GM12878 (cell line): ENCODE measurements at regions not wholly inside any gene's neighbourhood (a gene's known extent, or its start where the extent isn't known, plus 50 kb on each side); places are given as distances from the start of the nearest gene placed in this dataset.

Source experiments
- ATAC-seq: fragments of 200-7000 bp; cut with Tn5 transposase; 3 replicates; pipeline ENCODE4 v1.9.1; 2020; ENCODE audit warnings: mild to moderate bottlenecking, moderate library complexity
- BruUV-seq: library from RNA; stranded (reverse); fragments of 400-500 nt; replicated peaks from 2 replicates; lab custom pipeline; 2021; lab: Mats Ljungman, UMichigan
- CTCF ChIA-PET: fragments of 300-600 bp; sonication (Branson Sonifier 250); formaldehyde crosslinking; extraction: SDS; loops from one replicate; lab custom pipeline; 2021; ENCODE audit warnings: inconsistent platforms; lab: Yijun Ruan, JAX
- POLR2A ChIA-PET: fragments of 350-600 bp; formaldehyde crosslinking; extraction: SDS; loops from one replicate; lab custom pipeline; 2021; ENCODE audit warnings: inconsistent platforms; lab: Charles Lee
- RAD21 ChIA-PET: fragments of 300-600 bp; sonication (Branson Sonifier 250); formaldehyde crosslinking; loops from one replicate; lab custom pipeline; 2023; ENCODE audit warnings: antibody characterized with exemption; ENCODE audit not compliant: unreplicated experiment; lab: Charles Lee
- SMC1A ChIA-PET: fragments of 300-600 bp; sonication (Branson Sonifier 250); formaldehyde crosslinking; loops from one replicate; lab custom pipeline; 2023; ENCODE audit not compliant: unreplicated experiment, uncharacterized antibody; lab: Charles Lee
- DNase-seq: peaks from one replicate; pipeline ENCODE4 v3.0.0-alpha.2; 2011; ENCODE audit warnings: low read depth, low spot score
- FAIRE-seq: peaks from 3 replicates; lab custom pipeline; 2011; peaks lifted over from hg19 to GRCh38; lab: Jason Lieb, UNC
- H2AFZ ChIP-seq: 2 replicates; pipeline ENCODE4 v1.6.0; 2011; ENCODE audit warnings: low read depth, low read length, control low read depth; ENCODE audit not compliant: control insufficient read depth
- H3K27ac ChIP-seq: 2 replicates; pipeline ENCODE4 v1.5.1; 2011; ENCODE audit warnings: control low read depth; ENCODE audit not compliant: control insufficient read depth, insufficient read depth
- H3K27me3 ChIP-seq, 2 experiments: replicated peaks in 1 of 2; 2 replicates each; pipeline versions ENCODE4 v1.6.0 to v1.6.1; 2011; ENCODE audit warnings: low read length in 1 of 2; ENCODE audit not compliant: control insufficient read depth in 2 of 2, insufficient read depth in 2 of 2
- H3K36me3 ChIP-seq, 2 experiments: 2 replicates each; pipeline ENCODE4 v1.5.1; 2011; ENCODE audit warnings: low read length in 1 of 2; ENCODE audit not compliant: control insufficient read depth in 2 of 2, insufficient read depth in 2 of 2
- H3K4me1 ChIP-seq: 2 replicates; pipeline ENCODE4 v1.6.1; 2011; ENCODE audit warnings: mild to moderate bottlenecking, low read length, moderate library complexity, mixed read lengths; ENCODE audit not compliant: control insufficient read depth, insufficient read depth
- H3K4me2 ChIP-seq: 2 replicates; pipeline ENCODE4 v1.6.0; 2011; ENCODE audit warnings: control low read depth; ENCODE audit not compliant: control insufficient read depth, insufficient read depth
- H3K4me3 ChIP-seq: fragments of 200-600 bp; sonication (generic); 2 replicates; pipeline ENCODE4 v1.5.1; 2016
- H3K79me2 ChIP-seq: 2 replicates; pipeline ENCODE4 v1.6.0; 2011; ENCODE audit warnings: low read length; ENCODE audit not compliant: control insufficient read depth, insufficient read depth
- H3K9ac ChIP-seq: 2 replicates; pipeline ENCODE4 v1.8.0; 2011; ENCODE audit warnings: low read length, control low read depth, mixed read lengths; ENCODE audit not compliant: control insufficient read depth, insufficient read depth
- H3K9me3 ChIP-seq: replicated peaks from 3 replicates; pipeline ENCODE4 v1.5.1; 2011; ENCODE audit warnings: mild to moderate bottlenecking, low read length; ENCODE audit not compliant: control insufficient read depth, insufficient read depth
- H4K20me1 ChIP-seq: 2 replicates; pipeline ENCODE4 v1.6.0; 2011; ENCODE audit not compliant: control insufficient read depth, insufficient read depth
- CEBPZ ChIP-seq: fragments of 150-350 bp; IDR thresholded peaks from 2 replicates; pipeline ENCODE4 v1.6.1; 2016; ENCODE audit warnings: low read depth, low read length
- IRF4 ChIP-seq: IDR thresholded peaks from 2 replicates; pipeline ENCODE4 v1.6.1; 2011; ENCODE audit warnings: low read depth, low read length
- POU2F2 ChIP-seq: IDR thresholded peaks from 3 replicates; pipeline ENCODE4 v1.6.1; 2011; ENCODE audit warnings: low read depth, mild to moderate bottlenecking, low read length, borderline replicate concordance
- TCF3 ChIP-seq: IDR thresholded peaks from 2 replicates; pipeline ENCODE4 v1.6.1; 2012; ENCODE audit warnings: low read depth, mild to moderate bottlenecking, low read length, borderline replicate concordance; ENCODE audit not compliant: insufficient read depth
- ZSCAN29 ChIP-seq: fragments of 450-650 bp; IDR thresholded peaks from 2 replicates; pipeline ENCODE4 v1.6.1; 2017; ENCODE audit warnings: mild to moderate bottlenecking, moderate library complexity
- ZZZ3 ChIP-seq: IDR thresholded peaks from 2 replicates; pipeline ENCODE4 v1.6.1; 2011; ENCODE audit warnings: low read depth; ENCODE audit not compliant: control insufficient read depth, insufficient read length
- WGBS: methylation state at CpG from one replicate; pipeline ENCODE4 v1.1.6; 2016; ENCODE audit warnings: low lambda C conversion rate; ENCODE audit not compliant: insufficient replicate concordance, insufficient coverage; ENCODE audit errors: missing lambda C conversion rate; 5-methylcytosine and 5-hydroxymethylcytosine counted together
- in situ Hi-C: fragments of 300-500 bp; cut with MboI; formaldehyde crosslinking; loops from 9 replicates; pipeline ENCODE4 v1.14.3; 2018; ENCODE audit warnings: mixed read lengths
- intact Hi-C: fragments of 100-400 bp; cut with micrococcal nuclease; formaldehyde crosslinking; loops from one replicate; pipeline ENCODE4 v1.14.2; 2022; ENCODE audit not compliant: unreplicated experiment

- TF ChIP-seq IRF4 (no peak), POU2F2 (no peak), ZZZ3 (no peak), ZSCAN29 (no peak), CEBPZ (no peak), TCF3 (no peak)
- POLR2A ChIA-PET, result no interaction called here
- Histone ChIP-seq H3K9ac (no peak overlapping the region), H2AFZ (no peak overlapping the region), H3K79me2 (no peaks in the 10 kb centered on the region), H3K4me2 (no peak overlapping the region), H4K20me1 (peaks cover 3% of the 10 kb centered on the region; the same call in 1 of the 2 replicates), H3K4me3 (no peak overlapping the region), H3K27ac (no peak overlapping the region), H3K36me3 (no peaks in the 10 kb centered on the region), H3K27me3 (no peaks in the 10 kb centered on the region), H3K4me1 (no peaks in the 10 kb centered on the region), H3K9me3 (no peaks in the 10 kb centered on the region)
- no TSS peak for BruUV-seq
- FAIRE-seq (no peak), DNase-seq (no peak), ATAC-seq (no peak)
- CTCF ChIA-PET, result no interaction called here
- 27% methylated on average over 10 of the region's 10 CpGs for WGBS
- in situ Hi-C loops (no loop called here), intact Hi-C loops (loop anchor here (10.0 kb wide), 1 partner anchor 56 kb away; no protein-coding TSS in a partner anchor)
- RAD21 ChIA-PET, result no interaction called here
- SMC1A ChIA-PET, result no interaction called here
Measured at GRCh38 chr16:79970551-79971236, 370.2 kb upstream of the MAF start.
